GM20000 (cell line): ENCODE measurements at regions not wholly inside any gene's neighbourhood (a gene's known extent, or its start where the extent isn't known, plus 50 kb on each side); places are given as distances from the start of the nearest gene placed in this dataset.

Experiments used
- DNase-seq: peaks from one replicate; pipeline ENCODE4 v3.0.0; 2012; ENCODE audit warnings: low spot score
- CTCF ChIP-seq: IDR thresholded peaks from 2 replicates; pipeline ENCODE4 v1.5.1; 2012; ENCODE audit warnings: mild to moderate bottlenecking, control low read depth; ENCODE audit errors: extremely low read depth, missing control alignments

- no peak for DNase-seq
- no peak for TF ChIP-seq CTCF
These were observed 110.7 kb downstream of the COPS8 start for GRCh38 chr2:237196409-237196808.

GRCh38 chr2:237196866-237197618 lies 111.4 kb downstream of the COPS8 start:
- DNase-seq, result no peak
- no peak for TF ChIP-seq CTCF

GRCh38 chr2:237198164-237198855 lies 112.6 kb downstream of the COPS8 start:
- no peak for DNase-seq
- TF ChIP-seq CTCF, result no peak

GRCh38 chr2:237199082-237199481 lies 113.4 kb downstream of the COPS8 start:
- no peak for TF ChIP-seq CTCF
- no peak for DNase-seq

- TF ChIP-seq CTCF, result no peak
- no peak for DNase-seq
These were observed 113.9 kb downstream of the COPS8 start for GRCh38 chr2:237199577-237199976.

- TF ChIP-seq CTCF, result no peak
- DNase-seq, result no peak
These were observed 114.8 kb downstream of the COPS8 start for GRCh38 chr2:237200462-237200861.

- no peak for DNase-seq
These were observed 116.0 kb downstream of the COPS8 start for GRCh38 chr2:237201461-237202287.

More at GRCh38 chr2:237201461-237202287, 116.0 kb downstream of the COPS8 start:
- no peak for TF ChIP-seq CTCF
